ENCODE measurements at regions not wholly inside any gene's neighbourhood (a gene's known extent, or its start where the extent isn't known, plus 50 kb on each side); places are given as distances from the start of the nearest gene placed in this dataset.

GRCh38 chr5:4766101-4766500, 374.0 kb upstream of the ADAMTS16 start:
- Mint-ChIP-seq H3K9me3 (peaks cover 48% of the 10 kb centered on the region), H3K4me1 (ENCODE audit: low read depth) (no peaks in the 10 kb centered on the region), H3K4me3 (no peak overlapping the region), H3K27me3 (ENCODE audit: insufficient read depth) (no peaks in the 10 kb centered on the region; the same call in 1 of the 2 replicates), H3K27ac (no peak overlapping the region), H3K36me3 (ENCODE audit: low read depth) (no peaks in the 10 kb centered on the region; the same call in 1 of the 2 replicates)
- TF ChIP-seq CTCF (IDR thresholded peaks at IDR 0.05): no peak
- DNase-seq: no peak

GRCh38 chr5:4772591-4772990, 367.5 kb upstream of the ADAMTS16 start:
- H3K36me3 Mint-ChIP-seq (ENCODE audit: low read depth): no peaks in the 10 kb centered on the region
- TF ChIP-seq CTCF (IDR thresholded peaks at IDR 0.05): no peak
- no peak overlapping the region for H3K27ac Mint-ChIP-seq
- H3K9me3 Mint-ChIP-seq: peaks cover 51% of the 10 kb centered on the region
- no peaks in the 10 kb centered on the region for H3K4me1 Mint-ChIP-seq (ENCODE audit: low read depth)
- no peaks in the 10 kb centered on the region; the same call in 1 of the 2 replicates for H3K27me3 Mint-ChIP-seq (ENCODE audit: insufficient read depth)
- no peak for DNase-seq
- H3K4me3 Mint-ChIP-seq: no peak overlapping the region

GRCh38 chr5:4773827-4774317, 366.3 kb upstream of the ADAMTS16 start:
- no peak overlapping the region for H3K27ac Mint-ChIP-seq
- H3K36me3 Mint-ChIP-seq (ENCODE audit: low read depth): no peaks in the 10 kb centered on the region
- no peaks in the 10 kb centered on the region; the same call in 1 of the 2 replicates for H3K27me3 Mint-ChIP-seq (ENCODE audit: insufficient read depth)
- DNase-seq: no peak
- no peak overlapping the region for H3K4me3 Mint-ChIP-seq
- no peak for TF ChIP-seq CTCF (IDR thresholded peaks at IDR 0.05)
- peaks cover 54% of the 10 kb centered on the region for H3K9me3 Mint-ChIP-seq
- no peaks in the 10 kb centered on the region for H3K4me1 Mint-ChIP-seq (ENCODE audit: low read depth)

- Mint-ChIP-seq H3K27me3 (ENCODE audit: insufficient read depth) (peaks cover 2% of the 10 kb centered on the region; the same call in 1 of the 2 replicates), H3K4me3 (no peak overlapping the region), H3K27ac (no peak overlapping the region), H3K36me3 (ENCODE audit: low read depth) (no peaks in the 10 kb centered on the region), H3K4me1 (ENCODE audit: low read depth) (no peaks in the 10 kb centered on the region), H3K9me3 (peaks cover 57% of the 10 kb centered on the region)
- TF ChIP-seq CTCF (IDR thresholded peaks at IDR 0.05): no peak
- no peak for DNase-seq
Observed at GRCh38 chr5:4777435-4777834, 362.7 kb upstream of the ADAMTS16 start.

GRCh38 chr5:4780633-4781032, 359.5 kb upstream of the ADAMTS16 start:
- no peak for DNase-seq
- TF ChIP-seq CTCF (IDR thresholded peaks at IDR 0.05): no peak
- peaks cover 2% of the 10 kb centered on the region; the same call in 1 of the 2 replicates for H3K27me3 Mint-ChIP-seq (ENCODE audit: insufficient read depth)
- H3K27ac Mint-ChIP-seq: no peak overlapping the region
- no peak overlapping the region for H3K4me3 Mint-ChIP-seq
- no peaks in the 10 kb centered on the region for H3K4me1 Mint-ChIP-seq (ENCODE audit: low read depth)
- H3K9me3 Mint-ChIP-seq: peaks cover 66% of the 10 kb centered on the region
- no peaks in the 10 kb centered on the region for H3K36me3 Mint-ChIP-seq (ENCODE audit: low read depth)

GRCh38 chr5:4781299-4781698, 358.8 kb upstream of the ADAMTS16 start:
- no peak overlapping the region for H3K27ac Mint-ChIP-seq
- no peak overlapping the region for H3K4me3 Mint-ChIP-seq
- H3K36me3 Mint-ChIP-seq (ENCODE audit: low read depth): no peaks in the 10 kb centered on the region
- no peak for DNase-seq
- H3K27me3 Mint-ChIP-seq (ENCODE audit: insufficient read depth): peaks cover 2% of the 10 kb centered on the region; the same call in 1 of the 2 replicates
- peaks cover 73% of the 10 kb centered on the region for H3K9me3 Mint-ChIP-seq
- TF ChIP-seq CTCF (IDR thresholded peaks at IDR 0.05): no peak
- H3K4me1 Mint-ChIP-seq (ENCODE audit: low read depth): no peaks in the 10 kb centered on the region
